CD14-positive monocyte (primary cell): ENCODE measurements at regions not wholly inside any gene's neighbourhood (a gene's known extent, or its start where the extent isn't known, plus 50 kb on each side); places are given as distances from the start of the nearest gene placed in this dataset.

Experiments
- DNase-seq, 3 donors: peaks; one replicate each; pipeline ENCODE4 v3.0.0-alpha.2; 2011 to 2022
- H2AFZ ChIP-seq: 2 replicates; pipeline ENCODE4 v1.6.0; 2012; ENCODE audit warnings: mild to moderate bottlenecking, low read depth, low read length, inconsistent platforms; ENCODE audit not compliant: insufficient read depth, poor library complexity, severe bottlenecking
- H3K27ac ChIP-seq, 2 donors: 1 replicate in 1 of 2; 2 replicates in 1 of 2; pipeline ENCODE4 v1.5.1; 2012 to 2013; ENCODE audit warnings: low read length in 2 of 2, control low read depth in 1 of 2, inconsistent platforms in 1 of 2, low read depth in 1 of 2, mild to moderate bottlenecking in 1 of 2
- H3K27me3 ChIP-seq, 2 donors: one replicate each; pipeline versions ENCODE4 v1.6.0 to v1.6.1; 2011 to 2013; ENCODE audit warnings: low read length in 2 of 2; ENCODE audit not compliant: control insufficient read depth in 2 of 2, insufficient read depth in 2 of 2
- H3K36me3 ChIP-seq, 2 donors: replicated peaks in 1 of 2; 1 replicate in 1 of 2; 2 replicates in 1 of 2; pipeline versions ENCODE4 v1.5.1 to v1.6.1; 2012 to 2013; ENCODE audit warnings: low read length in 2 of 2, control low read depth in 1 of 2, inconsistent platforms in 1 of 2, mild to moderate bottlenecking in 1 of 2; ENCODE audit not compliant: insufficient read depth in 2 of 2, control insufficient read depth in 1 of 2
- H3K4me1 ChIP-seq, 2 donors: 1 replicate in 1 of 2; 2 replicates in 1 of 2; pipeline versions ENCODE4 v1.5.1 to v1.6.1; 2012 to 2013; ENCODE audit warnings: low read length in 2 of 2, control low read depth in 1 of 2, inconsistent platforms in 1 of 2, mild to moderate bottlenecking in 1 of 2, moderate library complexity in 1 of 2; ENCODE audit not compliant: insufficient read depth in 2 of 2, control insufficient read depth in 1 of 2
- H3K4me2 ChIP-seq: replicated peaks from 2 replicates; pipeline ENCODE3; 2012; ENCODE audit warnings: low read length, moderate library complexity, mild to moderate bottlenecking; ENCODE audit not compliant: poor library complexity, severe bottlenecking; ENCODE audit errors: extremely low read depth
- H3K4me3 ChIP-seq, 3 experiments: fragments of 200-600 bp in 1 of 3; sonication (generic) in 1 of 3; replicated peaks in 1 of 3; 1 replicate in 2 of 3; 2 replicates in 1 of 3; pipeline ENCODE4 v1.5.1; 2011 to 2013; ENCODE audit warnings: low read length in 3 of 3, mild to moderate bottlenecking in 3 of 3, control low read depth in 2 of 3, low read depth in 2 of 3, inconsistent platforms in 1 of 3, moderate library complexity in 1 of 3
- H3K79me2 ChIP-seq: 2 replicates; pipeline ENCODE4 v1.6.0; 2012; ENCODE audit warnings: mild to moderate bottlenecking, control low read depth, inconsistent platforms, low read length, moderate library complexity; ENCODE audit not compliant: insufficient read depth
- H3K9ac ChIP-seq: 2 replicates; pipeline ENCODE4 v1.6.0; 2017; ENCODE audit warnings: low read length, mild to moderate bottlenecking; ENCODE audit not compliant: insufficient read depth, poor library complexity, severe bottlenecking
- H3K9me3 ChIP-seq, 2 donors: replicated peaks in 1 of 2; 1 replicate in 1 of 2; 2 replicates in 1 of 2; pipeline versions ENCODE4 v1.5.1 to v1.6.1; 2012 to 2013; ENCODE audit warnings: low read length in 2 of 2, control low read depth in 1 of 2; ENCODE audit not compliant: control insufficient read depth in 1 of 2, insufficient read depth in 1 of 2
- H4K20me1 ChIP-seq: 2 replicates; pipeline ENCODE4 v1.6.0; 2012; ENCODE audit warnings: mild to moderate bottlenecking, low read length, control low read depth, moderate library complexity; ENCODE audit not compliant: insufficient read depth
- H3K27ac Mint-ChIP-seq, 7 donors: one replicate each; pipeline ENCODE4 v1.8.0; 2020; ENCODE audit warnings: mild to moderate bottlenecking in 7 of 7, mixed read lengths in 7 of 7, moderate library complexity in 6 of 7, inconsistent platforms in 2 of 7
- H3K27me3 Mint-ChIP-seq, 3 donors: one replicate each; pipeline ENCODE4 v1.8.0; 2021 to 2022; ENCODE audit warnings: low read depth in 3 of 3, mild to moderate bottlenecking in 3 of 3, mixed read lengths in 3 of 3, moderate library complexity in 3 of 3, inconsistent platforms in 1 of 3
- H3K36me3 Mint-ChIP-seq, 2 donors: one replicate each; pipeline ENCODE4 v1.8.0; 2020; ENCODE audit warnings: mixed read lengths in 2 of 2, inconsistent platforms in 1 of 2, mild to moderate bottlenecking in 1 of 2
- H3K4me1 Mint-ChIP-seq: one replicate; pipeline ENCODE4 v1.8.0; 2020; ENCODE audit warnings: mild to moderate bottlenecking, mixed read lengths
- H3K4me3 Mint-ChIP-seq, 2 donors: one replicate each; pipeline ENCODE4 v1.8.0; 2020; ENCODE audit warnings: mild to moderate bottlenecking in 2 of 2, mixed read lengths in 2 of 2, moderate library complexity in 1 of 2
- H3K9me3 Mint-ChIP-seq, 7 donors: one replicate each; pipeline ENCODE4 v1.8.0; 2020 to 2022; ENCODE audit warnings: mixed read lengths in 7 of 7, mild to moderate bottlenecking in 6 of 7, moderate library complexity in 6 of 7, inconsistent platforms in 2 of 7
- WGBS: methylation state at CpG from one replicate; pipeline ENCODE4 v1.1.5; 2013; ENCODE audit warnings: missing lambda C conversion rate; ENCODE audit not compliant: insufficient coverage; 5-methylcytosine and 5-hydroxymethylcytosine counted together
- intact Hi-C, 2 donors: fragments of 100-400 bp; cut with micrococcal nuclease; formaldehyde crosslinking; loops; one replicate each; pipeline versions ENCODE4 v1.15.0 to v1.15.1; 2023
- TF ChIP-seq, protein P1 (sequence below): fragments of 200-600 bp; IDR thresholded peaks from one replicate; pipeline ENCODE4 v1.8.0; 2022; ENCODE audit warnings: antibody characterized with exemption, mild to moderate bottlenecking

DNA sequence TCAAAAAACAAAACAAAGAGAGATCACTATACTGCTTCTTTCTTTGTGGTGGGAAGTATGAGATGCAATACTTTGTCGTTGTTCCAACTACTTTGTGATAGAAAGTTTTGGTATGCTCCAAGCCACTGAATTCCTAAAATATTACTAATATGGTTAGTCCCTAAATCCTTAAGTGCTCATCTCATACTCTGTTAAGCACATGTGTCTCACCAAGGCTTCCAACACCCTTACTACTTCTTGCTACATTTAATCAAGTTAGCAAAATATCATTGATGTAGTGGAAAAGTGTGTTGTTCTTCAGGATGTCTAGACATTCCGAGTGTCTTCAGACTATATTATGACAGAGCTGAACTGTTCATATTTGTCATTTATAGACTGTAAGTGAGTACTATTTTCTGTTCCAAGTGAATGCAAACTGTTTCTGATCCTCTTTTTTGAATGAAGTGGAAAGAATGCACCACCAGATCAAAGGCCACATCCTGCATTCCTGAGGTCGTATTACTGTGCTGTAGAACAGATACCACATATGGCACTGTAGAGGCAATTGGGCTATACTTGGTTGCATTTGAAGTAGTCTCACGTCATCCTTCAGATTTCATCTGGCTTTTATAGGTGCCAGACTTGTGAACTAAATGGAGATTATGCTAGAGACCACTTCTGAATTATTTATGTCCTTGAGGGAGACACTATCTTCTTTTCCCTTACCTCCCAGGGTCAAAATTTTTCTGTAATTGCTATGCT lies 298.4 kb upstream of the ZNF521 start:
- no peak overlapping the region for H2AFZ ChIP-seq
- no peak for DNase-seq
- H3K36me3 Mint-ChIP-seq = no peaks in the 10 kb centered on the region
- H3K4me1 ChIP-seq = no peaks in the 10 kb centered on the region
- H3K9ac ChIP-seq = no peak overlapping the region
- no peaks in the 10 kb centered on the region for H3K79me2 ChIP-seq
- no peak overlapping the region for H3K27ac ChIP-seq
- 100% methylated on average over 1 of the region's 4 CpGs for WGBS
- H3K27me3 Mint-ChIP-seq = peaks cover 0 to 3% (median 0%) of the 10 kb centered on the region in 3 donors
- H3K27ac Mint-ChIP-seq = no peak overlapping the region
- peaks cover 3 to 24% (median 6%) of the 10 kb centered on the region in 7 donors for H3K9me3 Mint-ChIP-seq
- peaks cover 0 to 2% of the 10 kb centered on the region in 2 donors for H3K9me3 ChIP-seq
- intact Hi-C loops = no loop called here
- H4K20me1 ChIP-seq = no peaks in the 10 kb centered on the region
- no peak overlapping the region for H3K4me3 Mint-ChIP-seq
- no peak overlapping the region for H3K4me3 ChIP-seq
- no peaks in the 10 kb centered on the region for H3K27me3 ChIP-seq
- H3K4me1 Mint-ChIP-seq = no peaks in the 10 kb centered on the region
- TF ChIP-seq, protein P1, sequence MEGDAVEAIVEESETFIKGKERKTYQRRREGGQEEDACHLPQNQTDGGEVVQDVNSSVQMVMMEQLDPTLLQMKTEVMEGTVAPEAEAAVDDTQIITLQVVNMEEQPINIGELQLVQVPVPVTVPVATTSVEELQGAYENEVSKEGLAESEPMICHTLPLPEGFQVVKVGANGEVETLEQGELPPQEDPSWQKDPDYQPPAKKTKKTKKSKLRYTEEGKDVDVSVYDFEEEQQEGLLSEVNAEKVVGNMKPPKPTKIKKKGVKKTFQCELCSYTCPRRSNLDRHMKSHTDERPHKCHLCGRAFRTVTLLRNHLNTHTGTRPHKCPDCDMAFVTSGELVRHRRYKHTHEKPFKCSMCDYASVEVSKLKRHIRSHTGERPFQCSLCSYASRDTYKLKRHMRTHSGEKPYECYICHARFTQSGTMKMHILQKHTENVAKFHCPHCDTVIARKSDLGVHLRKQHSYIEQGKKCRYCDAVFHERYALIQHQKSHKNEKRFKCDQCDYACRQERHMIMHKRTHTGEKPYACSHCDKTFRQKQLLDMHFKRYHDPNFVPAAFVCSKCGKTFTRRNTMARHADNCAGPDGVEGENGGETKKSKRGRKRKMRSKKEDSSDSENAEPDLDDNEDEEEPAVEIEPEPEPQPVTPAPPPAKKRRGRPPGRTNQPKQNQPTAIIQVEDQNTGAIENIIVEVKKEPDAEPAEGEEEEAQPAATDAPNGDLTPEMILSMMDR = no peak
- H3K4me2 ChIP-seq = no peak overlapping the region
- H3K36me3 ChIP-seq = no peaks in the 10 kb centered on the region

DNA sequence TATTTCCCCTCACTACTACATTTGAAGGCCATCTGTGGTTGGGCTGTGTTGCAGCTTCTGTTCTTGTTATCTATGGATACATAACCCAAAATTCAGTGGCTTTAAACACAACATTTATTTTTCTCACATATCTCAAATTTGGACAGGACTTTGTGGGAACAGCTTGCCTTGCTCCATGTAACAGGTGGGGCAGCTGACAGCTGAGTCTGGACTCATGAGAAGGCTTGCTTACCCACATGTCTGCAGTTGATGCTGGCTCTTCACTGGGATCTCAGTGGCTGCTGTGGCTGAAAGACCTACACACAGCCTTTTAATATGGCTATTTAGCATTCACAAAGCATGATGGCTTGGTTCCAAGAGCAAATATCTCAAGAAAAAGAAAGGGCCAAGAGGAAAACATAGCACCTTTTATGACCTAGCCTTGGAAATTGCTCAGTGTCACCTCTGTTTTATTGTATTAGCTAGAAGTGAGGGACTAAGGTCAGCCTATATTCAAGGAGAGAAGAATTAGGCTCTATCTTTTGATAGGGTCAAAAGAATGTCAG lies 296.8 kb upstream of the ZNF521 start:
- H3K4me1 Mint-ChIP-seq = no peaks in the 10 kb centered on the region
- peaks cover 0 to 3% (median 0%) of the 10 kb centered on the region in 3 donors for H3K27me3 Mint-ChIP-seq
- Histone ChIP-seq H3K9ac (no peak overlapping the region), H2AFZ (no peak overlapping the region), H3K4me1 (no peaks in the 10 kb centered on the region), H3K4me2 (no peak overlapping the region), H3K27ac (no peak overlapping the region), H3K27me3 (no peaks in the 10 kb centered on the region), H3K79me2 (no peaks in the 10 kb centered on the region), H3K4me3 (no peak overlapping the region), H3K9me3 (peaks cover 0 to 2% of the 10 kb centered on the region in 2 donors), H3K36me3 (no peaks in the 10 kb centered on the region), H4K20me1 (no peaks in the 10 kb centered on the region)
- DNase-seq = no peak
- TF ChIP-seq, protein P1 = no peak
- H3K4me3 Mint-ChIP-seq = no peak overlapping the region
- H3K36me3 Mint-ChIP-seq = no peaks in the 10 kb centered on the region
- peaks cover 2 to 16% (median 6%) of the 10 kb centered on the region in 7 donors for H3K9me3 Mint-ChIP-seq
- no peak overlapping the region for H3K27ac Mint-ChIP-seq
- intact Hi-C loops = no loop called here
